HG03139 (cell line): ENCODE measurements at regions not wholly inside any gene's neighbourhood (a gene's known extent, or its start where the extent isn't known, plus 50 kb on each side); places are given as distances from the start of the nearest gene placed in this dataset.

Source experiments
- ATAC-seq: cut with Tn5 transposase; IDR thresholded peaks from one replicate; pipeline ENCODE4 v1.9.1; 2021; ENCODE audit not compliant: unreplicated experiment

DNA sequence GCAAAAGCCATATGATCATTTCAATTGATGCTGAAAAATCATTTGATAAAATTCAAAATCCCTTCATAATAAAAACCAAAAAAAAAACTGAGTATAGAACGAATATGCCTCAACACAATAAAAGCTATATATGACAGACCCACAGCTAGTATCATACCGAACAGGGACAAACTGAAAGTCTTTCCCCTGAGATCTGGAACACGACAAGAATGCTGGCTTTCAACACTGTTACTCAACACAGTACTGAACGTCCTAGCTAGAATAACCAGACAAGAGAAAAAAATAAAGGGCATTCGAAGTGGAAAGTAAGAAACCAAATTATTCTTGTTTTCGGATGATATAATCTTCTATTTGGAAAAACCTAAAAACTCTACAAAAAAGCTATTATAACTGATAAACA is 559.9 kb downstream of the EPM2A start:
- ATAC-seq = no peak

DNA sequence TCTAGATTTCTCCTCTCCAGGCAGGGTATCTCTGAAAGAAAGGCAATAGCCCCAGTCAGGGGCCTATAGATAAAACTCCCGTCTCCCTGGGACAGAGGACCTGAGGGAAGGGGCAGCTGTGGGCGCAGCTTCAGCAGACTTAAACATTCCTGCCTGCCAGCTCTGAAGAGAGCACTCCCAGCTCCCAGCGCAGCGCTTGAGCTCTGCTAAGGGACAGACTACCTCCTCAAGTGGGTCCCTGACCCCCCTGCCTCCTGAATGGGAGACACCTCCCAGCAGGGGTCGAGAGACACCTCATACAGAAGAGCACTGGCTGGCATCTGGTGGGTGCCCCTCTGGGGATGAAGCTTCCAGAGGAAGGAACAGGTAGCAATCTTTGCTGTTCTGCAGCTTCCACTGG is 556.9 kb downstream of the EPM2A start:
- no peak for ATAC-seq

DNA sequence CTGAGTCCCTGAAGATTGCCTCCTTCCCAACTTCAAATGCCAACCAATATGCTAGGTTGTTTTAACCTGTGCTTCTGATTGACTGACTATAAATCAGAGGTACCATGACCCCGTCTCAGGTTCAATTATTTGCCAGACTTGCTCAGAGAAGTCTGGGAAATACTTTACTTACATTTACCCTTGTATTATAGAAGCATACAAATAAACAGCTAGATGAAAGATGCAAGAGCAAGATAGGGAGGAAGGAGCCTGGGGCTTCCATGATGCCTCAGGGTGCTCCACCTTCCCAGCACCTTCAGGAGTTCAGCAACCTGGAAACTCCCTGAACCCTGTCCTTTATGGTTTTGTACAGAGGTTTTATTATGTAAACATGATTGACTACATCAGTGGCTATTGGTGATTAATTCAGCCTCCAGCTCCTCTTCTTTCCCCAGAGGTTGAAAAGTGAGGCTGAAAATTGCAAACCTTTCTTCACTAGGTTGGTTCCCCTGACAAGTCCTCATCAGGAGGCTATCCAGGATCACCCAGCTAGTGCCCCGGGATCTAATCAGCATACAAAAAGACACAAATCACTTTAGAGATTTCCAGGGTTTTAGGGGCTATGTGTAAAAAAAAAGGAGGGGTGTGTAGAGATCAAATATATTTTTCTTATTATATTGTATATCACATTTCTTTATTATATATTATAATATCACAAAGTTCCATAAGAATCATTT is 547.7 kb downstream of the EPM2A start:
- ATAC-seq = no peak

DNA sequence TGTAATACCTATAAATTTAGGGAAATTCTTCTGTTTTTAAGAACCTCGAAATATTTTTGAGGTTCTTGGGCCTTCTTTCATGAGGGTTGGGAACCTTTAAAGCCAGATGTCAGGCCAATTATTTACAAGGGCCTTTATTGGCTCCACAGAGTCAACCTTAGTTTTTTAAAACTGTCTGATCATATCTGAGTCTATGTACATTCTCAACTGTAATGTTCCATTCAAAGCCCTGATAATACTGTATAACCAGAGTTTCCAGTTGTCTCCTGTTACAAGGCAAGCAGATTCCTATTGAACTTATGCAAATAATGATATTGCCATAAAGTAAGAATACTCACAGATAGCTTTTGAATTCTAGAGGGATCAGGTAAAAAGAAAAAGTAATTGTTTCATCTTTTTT is 545.5 kb downstream of the EPM2A start:
- no peak for ATAC-seq

DNA sequence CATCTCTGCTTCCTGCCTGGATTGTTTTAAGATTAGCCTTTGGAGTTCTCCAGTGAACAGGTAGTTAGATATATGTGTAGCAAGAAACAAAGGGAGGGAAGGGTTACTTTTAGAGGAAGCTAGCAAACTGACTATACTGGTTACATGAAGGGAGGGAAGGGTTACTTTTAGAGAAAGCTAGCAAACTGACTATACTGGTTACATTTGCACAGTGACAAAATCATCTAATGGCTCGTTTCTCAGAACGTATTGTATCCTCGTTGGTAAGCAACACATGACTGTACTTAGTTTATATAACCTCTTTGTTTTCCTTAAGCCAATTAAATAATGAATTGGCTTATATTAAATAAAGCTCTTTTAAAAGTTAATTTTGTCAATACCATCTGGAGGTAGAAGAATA is 540.9 kb downstream of the EPM2A start:
- no peak for ATAC-seq

DNA sequence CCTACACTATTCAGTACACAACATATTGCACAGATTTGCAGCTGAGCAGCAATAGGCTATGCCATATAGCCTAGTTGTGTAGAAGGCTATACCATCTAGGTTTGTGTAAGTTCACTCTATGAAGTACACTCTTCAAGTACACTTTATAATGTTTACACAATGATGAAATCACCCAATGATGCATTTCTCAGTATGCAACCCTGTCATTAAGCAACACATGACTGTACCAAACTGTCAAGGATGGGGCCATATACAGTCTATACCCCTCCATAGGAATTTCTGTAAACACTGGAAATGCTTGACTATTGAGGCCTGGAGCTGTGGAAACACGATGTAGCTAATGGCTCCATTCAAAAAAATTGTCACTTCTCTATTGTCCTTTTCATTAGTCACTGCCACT is 535.4 kb downstream of the EPM2A start:
- ATAC-seq = no peak

DNA sequence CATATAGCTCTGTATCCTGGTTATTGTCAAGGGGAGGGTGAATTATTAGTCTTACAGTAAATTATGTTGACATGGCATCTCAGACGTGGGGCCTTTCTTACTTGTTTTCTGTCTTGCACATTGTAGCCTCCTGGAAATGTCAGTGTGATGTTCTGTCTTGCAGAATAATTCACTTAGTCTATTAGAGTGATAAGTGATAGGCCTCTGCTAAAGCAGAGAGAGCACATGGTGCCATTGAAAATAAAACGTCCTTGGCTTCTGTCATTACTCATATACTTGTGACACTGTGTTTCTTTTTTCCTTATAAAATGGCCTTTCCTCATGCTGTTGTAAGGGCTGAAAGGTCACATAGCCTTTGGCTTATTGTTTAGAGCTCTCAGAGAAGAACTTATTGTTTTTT is 531.0 kb downstream of the EPM2A start:
- no peak for ATAC-seq

DNA sequence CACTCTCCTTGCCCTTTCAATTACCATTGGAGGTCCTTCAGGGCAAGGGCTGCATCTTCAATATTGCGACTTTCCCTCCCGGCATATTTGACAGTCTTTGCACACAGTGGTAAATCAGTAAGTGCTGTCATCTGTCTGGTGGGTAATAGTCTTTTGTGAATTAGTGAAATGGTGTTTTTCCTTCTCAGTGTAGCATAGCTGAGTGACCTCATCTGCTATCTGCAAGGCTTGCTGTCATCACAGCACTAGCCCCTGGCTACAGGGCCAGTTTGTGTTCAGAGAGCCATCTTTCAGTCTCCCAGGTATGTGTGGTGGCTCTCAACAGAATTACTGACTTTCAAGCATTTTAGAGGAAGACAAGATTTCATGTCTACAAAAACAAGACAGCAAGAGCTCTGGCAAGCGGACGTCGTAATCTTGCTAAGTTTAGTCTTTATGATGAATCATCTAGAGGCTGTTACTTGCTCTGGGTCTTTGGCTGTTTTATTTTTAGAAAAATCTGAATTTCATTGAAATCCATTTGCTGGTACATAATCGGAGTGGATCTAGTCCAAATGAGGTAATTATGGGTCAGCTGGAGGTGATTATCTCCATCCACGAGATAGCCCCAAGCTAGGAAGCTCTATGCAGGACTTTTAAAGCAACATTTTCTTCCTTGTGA is 528.9 kb downstream of the EPM2A start:
- ATAC-seq = no peak

DNA sequence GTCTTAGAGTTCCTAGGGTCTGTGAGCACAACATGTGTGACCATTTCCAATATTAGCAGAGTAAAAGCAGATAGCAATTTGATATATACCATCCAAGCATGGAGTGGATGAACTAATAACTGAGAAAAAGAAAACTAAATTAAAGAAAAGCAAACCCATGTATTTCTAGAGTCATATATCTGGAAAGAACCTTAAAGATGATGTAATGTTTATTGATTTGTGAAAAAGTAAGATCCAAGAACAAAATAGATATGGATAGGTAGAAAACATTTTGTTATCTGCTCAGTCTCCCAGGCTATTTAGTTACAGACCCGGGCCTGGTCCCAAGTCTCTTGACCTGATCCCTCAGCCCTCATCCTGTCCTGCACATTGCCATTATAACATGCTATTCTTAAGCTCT is 526.8 kb downstream of the EPM2A start:
- no peak for ATAC-seq

DNA sequence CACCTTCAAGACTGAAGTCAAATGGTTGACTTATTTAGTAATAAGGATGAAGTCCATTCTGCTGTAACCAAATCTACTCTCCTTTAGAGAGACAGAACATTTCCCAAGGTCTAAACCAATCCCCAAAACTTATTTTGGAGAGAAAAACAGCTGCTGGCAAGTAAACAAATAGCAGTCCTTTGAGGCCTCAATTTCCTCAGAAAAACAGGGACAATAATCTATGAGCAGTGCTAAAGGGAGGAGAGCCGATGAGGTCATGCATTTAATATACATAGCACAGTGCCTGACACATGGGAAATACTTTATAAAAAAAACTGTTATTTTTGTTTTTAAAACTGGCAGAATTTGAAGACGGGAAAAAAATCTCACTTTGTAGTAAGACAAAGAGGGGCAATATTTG is 526.0 kb downstream of the EPM2A start:
- ATAC-seq = no peak

DNA sequence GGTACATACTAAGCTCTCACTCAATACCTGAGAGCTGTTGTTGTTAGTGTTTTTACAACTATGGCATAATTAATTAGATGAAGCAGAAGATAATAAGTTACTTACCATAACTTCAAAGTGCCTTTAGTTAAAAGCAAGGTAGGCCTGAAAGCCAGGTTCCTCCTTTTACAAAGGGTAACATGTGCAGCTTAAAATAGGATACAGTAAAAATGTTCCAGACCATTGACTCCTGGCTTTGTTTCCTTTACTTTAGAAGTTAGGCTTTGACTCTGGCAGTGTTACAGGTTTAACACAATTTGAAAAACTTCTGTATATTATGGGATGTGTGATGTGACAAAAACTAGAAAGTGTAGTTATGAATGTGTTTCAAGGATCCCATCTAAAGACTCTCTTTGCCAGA is 522.5 kb downstream of the EPM2A start:
- ATAC-seq = peak; percentile 17

DNA sequence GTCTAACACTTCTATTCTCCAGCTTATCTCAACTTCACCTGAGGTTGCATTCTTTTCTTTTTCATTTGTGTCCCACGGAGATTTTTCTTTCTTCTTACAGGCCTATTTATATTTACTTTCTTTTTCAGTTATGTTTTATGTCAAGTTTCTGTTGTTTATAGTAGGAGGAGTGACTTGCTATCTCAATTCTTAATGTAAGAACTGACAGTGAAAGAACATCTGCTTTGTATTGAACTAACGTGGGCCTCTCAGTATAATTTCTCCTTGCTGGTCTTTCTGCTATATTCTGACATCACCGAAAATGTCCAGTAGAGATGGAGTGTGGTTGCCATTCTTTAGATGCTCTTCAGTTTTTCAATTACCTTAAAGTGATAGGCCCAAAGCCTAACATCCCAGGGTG is 521.7 kb downstream of the EPM2A start:
- ATAC-seq = peak; percentile 63

DNA sequence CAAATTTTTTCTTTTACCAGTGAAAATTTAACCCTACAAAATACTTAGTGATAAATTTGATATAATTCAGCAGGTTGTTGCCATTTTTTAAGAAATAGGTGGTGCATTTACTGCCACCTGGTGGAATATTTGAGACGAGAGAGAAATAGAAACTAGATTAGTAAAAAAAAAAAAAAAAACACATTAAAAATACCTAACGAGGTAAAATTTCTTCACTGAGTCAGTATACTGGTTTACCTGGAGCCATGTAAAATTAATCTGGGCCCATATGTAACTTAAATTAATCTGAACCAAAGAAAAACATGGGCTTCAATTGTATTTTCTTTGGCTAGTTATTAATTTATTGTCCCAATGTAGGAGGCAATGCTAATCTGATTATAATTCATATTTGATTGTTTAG is 520.8 kb downstream of the EPM2A start:
- no peak for ATAC-seq

DNA sequence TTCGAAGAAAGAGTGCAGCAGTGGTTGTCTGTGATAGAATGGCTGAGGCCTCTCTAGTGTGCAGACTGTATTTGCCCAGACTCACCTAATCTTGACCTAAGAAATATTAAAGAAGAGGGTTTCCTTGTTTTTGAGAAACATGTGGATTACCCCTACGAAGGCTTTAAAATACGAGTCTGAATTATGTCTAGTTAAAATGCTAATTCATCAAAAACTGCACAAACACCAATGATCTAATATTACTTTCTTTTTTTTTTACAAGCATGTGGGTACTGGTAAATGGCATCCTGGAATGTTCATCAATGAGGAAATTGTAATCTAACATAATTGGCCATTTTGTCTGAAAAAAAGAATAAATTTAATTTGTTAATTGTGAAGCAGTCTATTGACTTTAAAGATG is 510.9 kb downstream of the EPM2A start:
- no peak for ATAC-seq

DNA sequence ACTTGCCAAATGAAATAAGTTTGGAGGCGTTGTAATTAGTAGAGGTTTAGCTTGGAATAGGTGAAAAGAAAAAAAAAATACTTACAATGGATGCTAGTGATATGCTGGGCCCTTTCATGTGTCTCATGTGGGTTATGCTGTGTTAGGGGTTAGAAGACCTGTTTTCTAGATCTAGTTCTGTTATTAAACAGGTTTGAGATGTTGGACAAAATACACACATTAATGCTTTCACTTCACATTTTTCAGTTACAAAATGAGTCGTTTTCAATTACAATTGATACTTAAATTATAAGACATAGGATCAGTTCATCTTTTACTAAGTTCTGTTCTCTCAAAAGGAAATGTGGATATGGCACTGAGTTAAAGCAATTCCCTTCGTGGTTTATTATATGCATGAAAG is 509.8 kb downstream of the EPM2A start:
- no peak for ATAC-seq

DNA sequence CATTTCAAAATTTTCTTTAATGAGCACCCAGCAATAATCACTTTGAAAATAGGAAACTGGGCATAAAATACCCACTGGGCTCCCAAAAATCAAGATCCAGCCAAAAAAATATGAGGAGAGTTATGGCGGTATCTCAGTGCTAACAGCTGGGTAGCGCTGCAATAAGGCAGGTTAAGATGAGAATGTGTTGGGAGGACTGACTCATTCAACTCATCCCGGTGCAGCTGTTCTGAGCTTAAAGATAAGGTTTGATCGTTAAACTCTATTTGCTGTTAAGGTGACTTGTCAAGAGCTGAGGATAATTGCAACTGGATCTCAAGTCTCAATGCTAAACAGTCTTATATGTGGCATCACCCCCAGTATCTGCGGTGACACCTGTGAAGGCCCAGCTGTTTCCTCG is 507.7 kb downstream of the EPM2A start:
- ATAC-seq = no peak

DNA sequence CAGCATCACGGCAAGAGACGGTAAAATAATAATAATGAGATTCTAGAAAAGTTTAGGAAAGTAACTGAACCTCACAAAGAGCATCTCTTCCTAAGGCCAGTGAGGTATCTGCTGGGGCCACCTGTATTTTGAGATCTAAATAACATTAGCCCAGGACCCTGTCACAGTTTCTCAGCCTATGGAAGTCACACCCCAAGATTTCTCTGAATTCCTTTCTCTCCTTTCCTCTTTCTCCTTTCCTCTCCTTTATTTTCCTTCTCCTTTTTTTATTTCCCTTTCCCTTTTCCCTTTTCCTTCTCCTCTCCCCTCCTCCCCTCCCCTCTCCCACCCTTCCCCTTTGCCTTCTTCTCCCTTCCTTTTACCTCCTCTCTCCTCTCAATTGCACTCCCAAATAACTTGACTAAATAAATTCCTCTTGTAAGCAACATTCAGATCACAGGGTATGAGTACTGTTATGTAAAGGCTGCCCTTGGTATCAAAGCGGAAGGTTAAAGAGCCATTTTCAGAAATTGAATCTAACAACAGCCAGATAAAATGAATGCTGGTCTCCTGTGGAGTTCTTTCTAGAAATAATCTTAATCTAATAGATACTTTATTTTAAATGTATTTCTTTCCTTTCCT is 506.2 kb downstream of the EPM2A start:
- no peak for ATAC-seq

DNA sequence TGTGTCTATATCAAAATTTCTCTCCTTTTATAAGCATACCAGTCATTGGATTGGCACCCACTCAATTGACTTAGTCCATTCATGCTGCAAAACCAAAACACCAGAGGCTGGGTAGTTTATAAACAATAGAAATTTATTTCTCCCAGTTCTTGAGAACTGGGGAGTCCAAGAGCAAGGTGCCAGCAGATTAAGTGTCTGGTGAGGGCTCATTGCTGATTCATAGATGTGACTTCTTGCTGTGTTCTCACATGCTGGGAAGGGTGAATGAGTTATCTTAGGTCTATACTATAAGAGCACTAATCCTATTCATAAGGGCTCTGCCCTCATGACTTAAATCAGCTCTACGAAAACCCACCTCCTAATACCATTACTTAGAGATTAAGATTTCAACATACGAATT is 501.4 kb downstream of the EPM2A start:
- no peak for ATAC-seq

DNA sequence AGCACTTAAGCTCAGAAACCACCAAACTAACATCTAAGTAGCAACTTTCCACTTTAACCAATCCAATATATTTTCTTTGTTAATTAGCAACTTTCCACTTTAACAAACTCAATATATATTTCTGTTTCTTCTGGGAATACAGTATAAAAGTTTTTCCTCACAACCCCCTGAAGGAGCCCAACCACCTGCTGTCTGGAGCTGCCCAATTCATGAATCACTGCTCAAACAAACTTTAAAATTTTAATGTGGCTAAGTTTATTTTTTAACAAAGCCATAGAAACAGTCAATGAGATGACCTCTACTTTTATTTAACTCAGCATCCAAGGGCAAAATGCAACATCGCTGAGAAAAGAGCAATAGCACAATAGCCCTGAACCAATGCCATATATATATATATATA is 500.1 kb downstream of the EPM2A start:
- no peak for ATAC-seq

DNA sequence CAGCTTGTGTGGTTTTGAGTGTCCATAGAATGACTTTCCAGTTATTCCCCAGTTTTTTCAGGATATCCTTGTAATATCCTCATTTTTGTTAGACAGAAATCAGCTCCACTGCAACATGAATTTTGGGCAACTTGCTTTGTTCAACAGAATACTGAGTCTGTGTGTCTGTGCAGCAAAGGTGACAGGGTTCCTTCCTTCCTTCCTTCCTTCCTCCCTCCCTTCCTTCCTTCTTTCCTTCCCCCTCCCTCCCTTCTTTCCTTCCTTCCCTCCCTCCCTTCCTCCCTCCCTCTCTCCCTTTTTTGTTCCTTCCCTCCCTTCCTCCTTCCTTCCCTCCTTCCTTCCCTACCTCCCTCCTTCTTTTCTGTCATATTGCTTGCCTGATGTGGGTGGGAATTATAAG is 496.5 kb downstream of the EPM2A start:
- no peak for ATAC-seq

DNA sequence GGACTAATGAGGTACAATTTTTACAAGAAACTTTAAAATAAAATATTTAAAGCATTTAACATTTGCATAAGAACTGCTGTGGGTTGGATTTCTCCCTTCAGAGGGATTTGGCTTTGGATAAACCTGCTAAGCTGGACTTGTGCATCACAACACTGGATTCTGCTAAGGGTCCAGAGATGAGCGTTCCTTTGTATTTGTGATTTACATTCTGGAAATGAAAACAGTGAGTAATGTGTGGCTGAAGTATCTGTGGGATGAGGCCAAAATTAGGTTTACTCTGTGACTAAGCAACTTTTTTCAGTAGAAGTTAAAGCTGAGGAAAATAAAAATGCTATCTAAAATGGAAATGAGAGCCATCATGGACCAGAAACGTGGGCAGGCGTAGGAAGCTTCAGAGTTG is 494.3 kb downstream of the EPM2A start:
- ATAC-seq = no peak

DNA sequence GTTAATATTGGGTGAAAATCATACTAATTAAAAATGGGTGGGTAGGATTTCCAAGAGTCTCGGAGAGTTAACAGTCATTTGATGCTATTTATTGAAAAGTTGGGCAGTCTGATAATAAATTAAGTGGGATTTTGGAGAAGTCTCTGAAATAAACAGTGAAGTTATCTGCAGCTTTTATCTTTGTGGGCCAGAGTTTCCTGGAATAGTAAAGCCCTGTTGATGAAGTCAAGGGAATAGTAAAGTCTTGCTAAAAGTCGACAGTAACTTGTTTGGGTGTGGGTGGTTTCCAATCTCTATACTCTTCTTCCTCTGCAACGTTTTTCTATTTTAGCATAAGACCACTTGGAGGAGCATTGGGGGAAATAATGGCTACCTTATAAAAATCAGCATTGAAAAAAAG is 493.6 kb downstream of the EPM2A start:
- no peak for ATAC-seq
